Left ventricle myocardium superior (tissue), 1 donor: ENCODE measurements at regions not wholly inside any gene's neighbourhood (a gene's known extent, or its start where the extent isn't known, plus 50 kb on each side); places are given as distances from the start of the nearest gene placed in this dataset.

Experiments
- ATAC-seq: fragments of 200-7000 bp; cut with Tn5 transposase; one replicate; pipeline ENCODE4 v1.9.1; 2020; ENCODE audit warnings: mild to moderate bottlenecking, moderate library complexity
- DNase-seq: peaks from one replicate; pipeline ENCODE4 v3.0.0-alpha.2; 2020
- intact Hi-C: fragments of 100-400 bp; cut with micrococcal nuclease; formaldehyde crosslinking; loops from one replicate; pipeline ENCODE4 v1.11.0; 2022
- donor health status: DM: no; HTN: yes; CAD: no; lungs with severe emphysema.

DNA sequence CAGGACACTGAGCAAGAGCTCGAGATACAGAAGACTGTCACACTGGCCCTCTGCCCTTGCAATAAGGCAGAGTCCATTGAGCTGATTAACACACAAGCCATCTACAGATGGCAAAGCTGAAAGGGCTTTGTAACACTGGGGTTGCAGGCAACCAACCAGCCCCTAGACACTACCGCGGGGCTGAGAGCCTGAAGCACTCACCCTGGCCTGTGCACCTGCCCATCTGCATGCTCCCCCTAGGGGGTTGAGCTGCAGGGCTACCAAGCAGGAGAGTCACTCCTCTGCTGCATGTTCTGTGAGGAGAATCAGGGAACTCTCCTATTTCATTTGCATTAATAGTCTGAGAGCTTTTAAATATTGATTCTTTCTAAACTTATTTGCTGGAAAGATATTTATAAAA lies 128.1 kb upstream of the VIPR2 start:
- no peak for DNase-seq
- intact Hi-C loops: no loop called here
- ATAC-seq: no peak

GRCh38 chr7:159271781-159272180 lies 127.1 kb upstream of the VIPR2 start:
- DNase-seq (no peak), ATAC-seq (no peak)
- intact Hi-C loops: no loop called here

GRCh38 chr7:159269745-159270144 lies 125.1 kb upstream of the VIPR2 start:
- intact Hi-C loops: no loop called here
- ATAC-seq (no peak), DNase-seq (no peak)

DNA sequence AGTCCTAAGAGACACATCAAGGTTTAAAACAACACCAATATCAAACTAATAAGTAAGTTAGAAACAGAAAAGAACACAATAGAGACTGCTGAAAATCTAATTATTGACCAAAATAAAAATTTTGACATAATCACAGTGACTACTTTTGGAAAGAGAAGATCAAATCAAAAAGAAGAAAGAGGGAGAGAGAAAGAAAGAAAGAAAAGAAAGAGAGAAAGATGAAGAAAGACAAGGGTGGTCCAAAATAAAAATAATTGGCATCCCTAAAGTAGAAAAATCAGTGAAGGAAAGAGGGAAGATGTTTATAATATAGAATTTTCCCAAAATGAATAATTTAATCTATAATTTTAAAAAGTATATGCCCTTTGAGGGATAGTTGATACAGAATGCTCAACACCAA lies 118.8 kb upstream of the VIPR2 start:
- no peak for DNase-seq
- intact Hi-C loops: no loop called here
- no peak for ATAC-seq

DNA sequence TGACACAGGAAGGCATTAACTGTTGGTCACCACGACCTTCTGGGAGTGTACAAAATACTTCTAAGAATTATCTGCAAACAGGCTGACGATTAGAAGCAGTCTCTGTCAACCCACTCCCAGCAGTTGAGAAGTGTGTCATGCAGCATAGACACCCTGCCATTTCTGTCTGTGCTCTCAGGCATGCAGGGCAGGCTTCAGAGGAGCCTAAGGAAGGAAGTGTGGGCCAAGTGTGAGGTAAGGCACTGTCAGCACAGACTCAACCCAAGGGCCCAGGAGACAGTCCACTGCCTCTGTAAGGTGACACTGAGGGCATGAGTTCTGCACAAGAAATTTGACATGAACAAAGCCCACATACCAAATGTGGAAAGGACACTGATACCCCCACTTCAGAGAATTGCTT lies 109.0 kb upstream of the VIPR2 start:
- intact Hi-C loops: no loop called here
- no peak for ATAC-seq

GRCh38 chr7:159250471-159250870 lies 105.8 kb upstream of the VIPR2 start:
- no peak for DNase-seq
- intact Hi-C loops: no loop called here
- ATAC-seq: no peak

More for the DNA sequence above, 109.0 kb upstream of the VIPR2 start:
- DNase-seq: no peak

DNA sequence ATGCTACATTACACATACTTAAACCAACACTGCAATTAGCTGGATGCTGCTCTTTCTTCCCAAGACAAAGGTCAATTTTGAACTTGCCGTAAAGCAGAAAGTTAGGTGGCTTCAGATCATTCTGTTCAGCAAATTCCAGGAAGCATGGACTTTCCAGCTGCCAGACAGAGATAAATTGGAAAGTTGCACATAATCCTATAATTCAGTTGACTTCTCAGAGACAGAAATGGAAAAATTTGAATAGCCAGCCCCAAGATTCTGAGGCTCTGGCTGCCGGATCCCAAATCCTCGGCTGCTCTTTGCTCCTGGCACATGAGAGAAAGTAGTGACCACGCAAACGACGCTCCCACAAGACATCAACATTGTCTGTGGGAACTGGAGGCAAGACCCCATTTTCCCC lies 105.0 kb upstream of the VIPR2 start:
- no peak for DNase-seq
- ATAC-seq: no peak
- intact Hi-C loops: no loop called here

- no peak for DNase-seq
- no peak for ATAC-seq
- intact Hi-C loops: no loop called here
Measured at GRCh38 chr7:159247910-159248309, 103.2 kb upstream of the VIPR2 start.

DNA sequence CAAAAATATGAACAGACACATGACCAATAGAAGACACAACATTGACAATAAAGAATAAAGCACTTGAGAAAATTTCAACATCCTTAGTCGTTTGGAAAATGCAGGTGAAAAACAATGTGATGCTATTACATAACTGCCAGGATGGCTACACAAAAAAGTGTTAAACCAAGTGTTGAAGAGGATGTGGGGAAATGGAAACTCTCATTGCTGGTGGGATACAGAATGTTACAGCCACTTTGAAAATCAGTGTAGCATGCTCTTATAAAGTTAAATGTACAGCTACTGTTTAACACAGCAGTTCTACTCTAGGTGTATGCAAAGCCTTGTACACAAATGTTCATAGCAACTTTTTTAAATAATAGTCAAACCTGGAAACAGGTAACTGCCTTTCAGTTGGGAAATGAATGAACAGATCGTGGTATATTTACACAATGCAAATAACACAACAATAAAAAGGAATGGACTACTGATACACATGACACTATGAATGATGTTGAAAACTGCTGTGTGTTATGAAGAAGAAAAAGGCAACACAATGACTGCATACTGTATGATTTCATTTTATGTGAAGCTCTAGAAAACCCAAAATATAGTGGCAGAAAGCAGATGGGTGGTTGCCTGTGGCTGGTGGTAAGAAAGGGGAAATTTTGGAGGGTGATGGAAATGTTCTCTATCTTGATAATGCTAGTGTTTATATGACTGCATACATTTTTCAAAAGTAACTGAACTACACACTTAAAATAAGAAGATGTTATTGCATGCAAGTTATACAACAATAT lies 102.2 kb upstream of the VIPR2 start:
- intact Hi-C loops: no loop called here

DNA sequence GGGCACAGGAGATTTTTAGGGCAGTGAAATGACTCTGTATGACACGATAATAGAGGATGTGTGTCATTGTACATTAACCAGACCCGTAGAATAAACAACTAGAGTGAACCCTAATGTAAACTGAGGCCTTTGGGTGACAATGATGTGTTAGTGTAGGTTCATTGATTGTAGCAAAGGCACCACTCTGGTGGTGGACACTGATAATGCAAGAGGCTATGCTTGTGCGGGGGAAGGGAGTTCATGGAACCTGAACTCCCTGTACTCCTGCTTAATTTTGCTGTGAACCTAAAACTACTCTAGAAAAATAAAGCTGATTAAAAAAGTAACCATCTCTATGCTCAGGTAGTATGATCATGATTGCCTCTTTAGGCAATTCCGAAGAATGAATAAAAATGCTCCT lies 96.3 kb upstream of the VIPR2 start:
- ATAC-seq: no peak
- intact Hi-C loops: no loop called here
- no peak for DNase-seq

More for the DNA sequence above, 102.2 kb upstream of the VIPR2 start:
- DNase-seq (no peak), ATAC-seq (no peak)

- DNase-seq (no peak), ATAC-seq (no peak)
- intact Hi-C loops: no loop called here
Measured at GRCh38 chr7:159239028-159239427, 94.4 kb upstream of the VIPR2 start.

- intact Hi-C loops: no loop called here
- no peak for DNase-seq
Measured at GRCh38 chr7:159238541-159238940, 93.9 kb upstream of the VIPR2 start.

DNA sequence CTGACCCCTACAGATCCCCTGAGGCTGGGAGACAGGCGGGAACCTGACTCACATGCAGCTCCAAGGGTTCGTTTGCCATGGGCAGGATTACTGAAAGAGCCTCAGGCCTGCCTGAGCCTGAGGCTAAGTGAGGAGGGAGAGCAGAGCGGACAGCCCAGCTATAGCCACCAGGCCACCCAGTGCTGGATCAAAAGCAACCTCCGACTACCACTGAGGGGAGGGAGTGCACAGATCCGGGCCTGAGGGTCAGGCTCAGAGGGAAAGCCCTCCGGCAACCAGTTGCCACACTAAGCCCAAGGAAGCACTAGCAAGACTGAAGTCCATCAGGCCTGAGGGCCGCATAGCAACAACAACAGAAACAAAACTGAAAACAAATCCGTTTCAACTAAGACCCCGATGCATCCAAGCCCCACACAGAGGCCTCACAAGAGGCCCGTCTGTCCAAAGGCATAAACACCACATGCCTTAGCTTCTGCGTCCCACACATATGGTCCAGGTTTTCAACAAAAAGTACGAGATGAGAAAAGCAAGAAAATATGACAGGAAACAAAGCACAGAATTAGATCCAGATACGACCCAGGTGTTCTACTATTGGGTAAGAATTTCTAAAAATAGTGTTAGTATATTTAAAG lies 92.5 kb upstream of the VIPR2 start:
- intact Hi-C loops: no loop called here
- ATAC-seq (no peak), DNase-seq (no peak)

More at GRCh38 chr7:159238541-159238940, 93.9 kb upstream of the VIPR2 start:
- no peak for ATAC-seq

- intact Hi-C loops: no loop called here
- no peak for DNase-seq
- no peak for ATAC-seq
Measured at GRCh38 chr7:159231017-159231416, 86.3 kb upstream of the VIPR2 start.

- DNase-seq (no peak), ATAC-seq (no peak)
- intact Hi-C loops: no loop called here
Measured at GRCh38 chr7:159229683-159230475, 85.2 kb upstream of the VIPR2 start.

DNA sequence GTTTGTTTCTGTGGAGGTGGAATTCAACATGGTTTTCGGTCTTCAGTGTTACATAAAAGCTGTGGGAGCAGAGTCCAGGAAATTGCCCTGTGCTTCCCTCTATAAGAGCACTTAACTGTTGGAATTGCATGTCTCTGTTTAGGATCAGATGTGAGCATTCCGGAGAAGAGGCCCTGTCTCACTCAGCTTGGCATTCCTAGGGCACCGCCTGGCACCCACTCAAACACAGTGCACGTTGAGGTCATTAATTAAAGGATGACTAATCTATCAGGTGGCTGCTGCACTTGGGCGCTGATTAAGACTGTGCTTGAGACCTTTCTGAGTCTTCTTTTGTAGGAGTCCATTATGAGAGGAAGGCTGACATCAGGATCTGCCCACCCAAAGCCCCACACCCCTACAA lies 82.8 kb upstream of the VIPR2 start:
- DNase-seq: no peak
- intact Hi-C loops: no loop called here
- ATAC-seq: no peak

GRCh38 chr7:159226011-159226702 lies 81.5 kb upstream of the VIPR2 start:
- DNase-seq: no peak
- intact Hi-C loops: no loop called here

DNA sequence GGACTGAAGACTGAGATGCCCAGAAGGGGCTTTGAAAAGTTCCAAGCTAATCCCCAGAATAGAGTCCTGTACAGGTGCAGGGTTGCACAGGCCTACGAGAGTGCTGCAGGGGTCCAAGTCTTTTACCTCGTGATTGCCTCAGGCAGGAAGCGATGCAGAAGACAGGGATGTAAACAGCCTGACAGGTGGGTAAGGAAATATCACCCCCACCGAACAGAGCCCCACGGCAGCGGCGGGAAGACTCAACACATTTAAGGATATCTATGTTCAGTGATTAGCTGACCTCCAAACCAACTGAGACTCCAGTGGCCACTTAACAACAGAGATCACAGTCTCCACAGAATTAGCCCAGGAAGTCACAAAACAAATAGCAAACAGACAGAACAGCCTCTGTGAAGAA lies 73.9 kb upstream of the VIPR2 start:
- no peak for ATAC-seq
- intact Hi-C loops: no loop called here

More at GRCh38 chr7:159226011-159226702, 81.5 kb upstream of the VIPR2 start:
- no peak for ATAC-seq

GRCh38 chr7:159218170-159218569 lies 73.5 kb upstream of the VIPR2 start:
- intact Hi-C loops: no loop called here
- no peak for DNase-seq
- no peak for ATAC-seq

More for the DNA sequence above, 73.9 kb upstream of the VIPR2 start:
- DNase-seq: no peak

DNA sequence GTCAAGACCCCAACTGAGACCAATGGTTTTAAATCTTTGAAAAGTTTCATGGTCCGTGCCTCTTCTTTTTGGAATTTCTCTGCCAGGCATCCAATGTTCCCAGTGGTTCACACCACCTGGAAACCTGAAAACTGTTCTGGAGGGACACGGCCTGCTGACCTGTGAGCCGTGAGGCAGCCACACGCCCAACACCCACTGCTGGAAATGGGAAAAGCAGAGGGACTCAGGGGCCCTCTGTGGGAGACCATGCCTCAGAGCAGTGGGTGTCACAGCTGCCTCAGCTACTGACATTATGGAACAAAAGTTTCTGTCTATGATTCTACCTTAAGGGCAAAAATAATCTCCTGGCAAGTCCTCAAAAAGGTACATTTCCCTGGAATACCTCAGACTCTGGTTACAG lies 70.4 kb upstream of the VIPR2 start:
- intact Hi-C loops: no loop called here
- no peak for DNase-seq
- ATAC-seq: no peak
